H1 (cell line): ENCODE measurements at regions not wholly inside any gene's neighbourhood (a gene's known extent, or its start where the extent isn't known, plus 50 kb on each side); places are given as distances from the start of the nearest gene placed in this dataset.

ENCODE experiments used
- RBBP5 ChIP-seq: IDR thresholded peaks from 2 replicates; pipeline ENCODE4 v1.7.1; 2012; ENCODE audit warnings: low read depth, mild to moderate bottlenecking, inconsistent platforms, low read length, moderate library complexity, borderline replicate concordance
- TAF1 ChIP-seq: IDR thresholded peaks from 2 replicates; pipeline ENCODE4 v1.6.1; 2011; ENCODE audit warnings: mild to moderate bottlenecking, low read depth, low read length
- TEAD4 ChIP-seq: IDR thresholded peaks from 2 replicates; pipeline ENCODE4 v1.6.1; 2012; ENCODE audit warnings: low read depth, low read length, inconsistent platforms, mixed read lengths

DNA sequence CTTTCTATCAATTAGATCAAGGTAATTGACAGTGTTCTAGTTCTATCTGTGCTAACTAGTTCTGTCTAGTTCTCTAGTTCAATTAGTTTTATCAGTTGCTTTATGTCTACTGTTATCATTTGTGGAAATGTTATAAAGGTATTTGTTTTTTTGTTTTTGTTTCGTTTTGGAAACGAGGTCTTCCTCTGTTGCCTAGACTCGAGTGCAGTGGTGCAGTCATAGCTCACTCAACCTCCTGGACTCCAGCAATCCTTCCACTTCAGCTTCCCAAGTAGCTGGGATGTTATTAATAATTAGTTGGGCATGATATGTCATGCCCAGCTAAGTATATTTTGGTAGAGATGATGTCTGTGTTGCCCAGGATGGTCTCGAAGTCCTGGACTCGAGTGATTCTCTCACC lies 1682.8 kb upstream of the LRRTM1 start (continued):
- TF ChIP-seq RBBP5 (no peak), TAF1 (no peak), TEAD4 (no peak)
- TF ChIP-seq, all 59 proteins: peak for 0
